MM.1S (cell line): ENCODE measurements at regions not wholly inside any gene's neighbourhood (a gene's known extent, or its start where the extent isn't known, plus 50 kb on each side); places are given as distances from the start of the nearest gene placed in this dataset.

Experiments
- EZH2 ChIP-seq: fragments of 300-600 bp; sonication (generic); optimal IDR thresholded peaks from 2 replicates; pipeline ENCODE3; 2017; ENCODE audit warnings: low read depth, mild to moderate bottlenecking, antibody characterized with exemption, low read length, mixed read lengths
- EZH2phosphoT487 ChIP-seq: fragments of 300-600 bp; sonication (generic); IDR thresholded peaks from 2 replicates; pipeline ENCODE4 v1.6.1; 2018; ENCODE audit warnings: antibody characterized with exemption, low read length
- TF ChIP-seq, protein P1 (sequence below): fragments of 300-600 bp; sonication (generic); IDR thresholded peaks from 2 replicates; pipeline ENCODE4 v1.5.1; 2016; ENCODE audit warnings: antibody characterized with exemption, low read length, mixed read lengths

DNA sequence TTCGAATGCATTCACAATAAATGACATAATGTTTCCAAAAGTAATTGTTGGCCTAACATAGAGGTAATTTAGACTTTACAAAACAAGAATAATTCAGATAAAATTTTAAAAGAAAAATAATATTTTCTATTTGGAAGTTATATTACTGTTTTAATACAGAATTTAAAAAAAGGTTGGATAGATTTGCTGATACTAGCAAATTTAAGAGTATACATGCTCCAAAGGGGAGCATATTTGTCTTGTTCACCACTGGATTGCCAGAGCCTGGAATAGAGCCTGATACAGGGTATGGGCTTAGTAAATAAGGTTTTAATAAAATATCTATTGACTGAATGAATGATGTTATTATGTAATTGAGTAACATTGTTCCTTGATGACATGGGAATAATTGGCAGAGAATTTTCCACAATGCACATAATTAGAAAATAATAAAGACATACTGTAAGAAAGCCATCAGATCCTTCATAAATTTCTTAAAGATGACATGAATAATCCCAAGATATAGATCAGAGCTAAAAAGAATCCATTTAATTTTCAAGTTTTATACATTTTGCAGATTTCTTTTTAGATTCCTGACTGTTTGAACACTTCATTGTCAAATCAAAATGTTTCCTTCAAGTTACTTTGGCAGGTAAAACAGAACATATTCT, 305.3 kb downstream of the SLC6A15 start:
- TF ChIP-seq, protein P1, sequence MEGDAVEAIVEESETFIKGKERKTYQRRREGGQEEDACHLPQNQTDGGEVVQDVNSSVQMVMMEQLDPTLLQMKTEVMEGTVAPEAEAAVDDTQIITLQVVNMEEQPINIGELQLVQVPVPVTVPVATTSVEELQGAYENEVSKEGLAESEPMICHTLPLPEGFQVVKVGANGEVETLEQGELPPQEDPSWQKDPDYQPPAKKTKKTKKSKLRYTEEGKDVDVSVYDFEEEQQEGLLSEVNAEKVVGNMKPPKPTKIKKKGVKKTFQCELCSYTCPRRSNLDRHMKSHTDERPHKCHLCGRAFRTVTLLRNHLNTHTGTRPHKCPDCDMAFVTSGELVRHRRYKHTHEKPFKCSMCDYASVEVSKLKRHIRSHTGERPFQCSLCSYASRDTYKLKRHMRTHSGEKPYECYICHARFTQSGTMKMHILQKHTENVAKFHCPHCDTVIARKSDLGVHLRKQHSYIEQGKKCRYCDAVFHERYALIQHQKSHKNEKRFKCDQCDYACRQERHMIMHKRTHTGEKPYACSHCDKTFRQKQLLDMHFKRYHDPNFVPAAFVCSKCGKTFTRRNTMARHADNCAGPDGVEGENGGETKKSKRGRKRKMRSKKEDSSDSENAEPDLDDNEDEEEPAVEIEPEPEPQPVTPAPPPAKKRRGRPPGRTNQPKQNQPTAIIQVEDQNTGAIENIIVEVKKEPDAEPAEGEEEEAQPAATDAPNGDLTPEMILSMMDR = no peak
- TF ChIP-seq EZH2 (no peak), EZH2phosphoT487 (no peak)
